HCT116 (cell line): ENCODE measurements at regions not wholly inside any gene's neighbourhood (a gene's known extent, or its start where the extent isn't known, plus 50 kb on each side); places are given as distances from the start of the nearest gene placed in this dataset.
"Not testable (repeated sequence)": the region's sequence is repeated elsewhere in the genome, so short reads cannot be mapped to it uniquely, and the experiment has no call there.

Experiments used
- ATAC-seq: fragments of 200-7000 bp; cut with Tn5 transposase; 2 replicates; pipeline ENCODE4 v1.9.1; 2020; ENCODE audit warnings: mild to moderate bottlenecking, moderate library complexity
- BruUV-seq: library from RNA; stranded (reverse); fragments of 400-500 nt; replicated peaks from 2 replicates; lab custom pipeline; 2021; lab: Mats Ljungman, UMichigan
- CTCF ChIA-PET: fragments of 300-600 bp; sonication (Branson Sonifier 250); formaldehyde crosslinking; loops from one replicate; lab custom pipeline; 2021; ENCODE audit warnings: antibody characterized with exemption; lab: Charles Lee
- POLR2A ChIA-PET: fragments of 300-600, 350-600 bp; sonication (Branson Sonifier 250); formaldehyde crosslinking; loops from one replicate; lab custom pipeline; 2021; ENCODE audit warnings: antibody characterized with exemption; lab: Charles Lee
- RAD21 ChIA-PET, 2 experiments: fragments of 300-600 bp; sonication (Branson Sonifier 250); formaldehyde crosslinking; loops; one replicate each; lab custom pipeline; 2023; ENCODE audit warnings: low total read pairs in 2 of 2; ENCODE audit not compliant: uncharacterized antibody in 2 of 2, unreplicated experiment in 2 of 2, low non-redundant PET in 1 of 2; lab: Charles Lee
- DNase-seq: peaks from one replicate; pipeline ENCODE4 v3.0.0-alpha.2; 2010; ENCODE audit warnings: low read depth, low spot score
- H2AFZ ChIP-seq: fragments of 200-600 bp; shearing (Covaris generic), sonication (generic); 2 replicates; pipeline ENCODE4 v1.6.1; 2017; ENCODE audit warnings: low read depth, mixed run types, mixed read lengths, antibody characterized with exemption, low read length; ENCODE audit not compliant: poor library complexity, severe bottlenecking
- H3K27ac ChIP-seq: 2 replicates; pipeline ENCODE4 v1.5.1; 2012; ENCODE audit warnings: low read depth, low read length
- H3K27me3 ChIP-seq: fragments of 200-600 bp; sonication (generic); 2 replicates; pipeline ENCODE4 v1.6.1; 2016; ENCODE audit warnings: mixed run types, low read length, mixed read lengths; ENCODE audit not compliant: insufficient read depth
- H3K36me3 ChIP-seq, 2 experiments: fragments of 200-500 bp in 1 of 2; fragments of 200-600 bp in 1 of 2; sonication (Bioruptor generic) in 1 of 2; sonication (generic) in 1 of 2; 2 replicates each; pipeline versions ENCODE4 v1.5.1 to v1.6.1; 2014 to 2016; ENCODE audit warnings: low read length in 2 of 2, inconsistent platforms in 1 of 2, mixed read lengths in 1 of 2, mixed run types in 1 of 2; ENCODE audit not compliant: insufficient read depth in 2 of 2, control insufficient read depth in 1 of 2
- H3K4me1 ChIP-seq, 2 experiments: fragments of 200-600 bp in 1 of 2; sonication (generic) in 1 of 2; 2 replicates each; pipeline versions ENCODE4 v1.5.1 to v1.6.1; 2012 to 2017; ENCODE audit warnings: low read length in 2 of 2, inconsistent platforms in 1 of 2, mild to moderate bottlenecking in 1 of 2, mixed read lengths in 1 of 2, mixed run types in 1 of 2, moderate library complexity in 1 of 2; ENCODE audit not compliant: insufficient read depth in 2 of 2, control insufficient read depth in 1 of 2
- H3K4me2 ChIP-seq: fragments of 200-600 bp; sonication (generic); 2 replicates; pipeline ENCODE4 v1.6.1; 2017; ENCODE audit warnings: mixed run types, low read length, mixed read lengths
- H3K4me3 ChIP-seq, 2 experiments: fragments of 200-600 bp in 1 of 2; sonication (generic) in 1 of 2; replicated peaks in 1 of 2; 2 replicates each; pipeline ENCODE4 v1.5.1; 2011 to 2016; ENCODE audit warnings: low read length in 2 of 2, control low read depth in 1 of 2, low read depth in 1 of 2, mild to moderate bottlenecking in 1 of 2, mixed read lengths in 1 of 2, mixed run types in 1 of 2
- H3K79me2 ChIP-seq: fragments of 200-600 bp; sonication (generic); 2 replicates; pipeline ENCODE4 v1.6.1; 2017; ENCODE audit warnings: mild to moderate bottlenecking, mixed run types, low read length, moderate library complexity, mixed read lengths; ENCODE audit not compliant: insufficient read depth
- H3K9ac ChIP-seq: fragments of 200-600 bp; sonication (generic); 2 replicates; pipeline ENCODE4 v1.6.1; 2016; ENCODE audit warnings: low read length, mixed read lengths
- H3K9me2 ChIP-seq: fragments of 200-600 bp; sonication (generic), shearing (Covaris generic); 2 replicates; pipeline ENCODE4 v1.6.1; 2017; ENCODE audit warnings: mixed run types, mild to moderate bottlenecking, moderate library complexity; ENCODE audit not compliant: insufficient read depth
- H3K9me3 ChIP-seq, 2 experiments: fragments of 200-500 bp in 1 of 2; fragments of 200-600 bp in 1 of 2; sonication (Bioruptor generic) in 1 of 2; sonication (generic) in 1 of 2; 2 replicates each; pipeline ENCODE4 v1.6.1; 2014 to 2017; ENCODE audit warnings: low read length in 2 of 2, mixed read lengths in 2 of 2, inconsistent platforms in 1 of 2, low read depth in 1 of 2, mild to moderate bottlenecking in 1 of 2, mixed run types in 1 of 2, moderate library complexity in 1 of 2; ENCODE audit not compliant: control insufficient read depth in 1 of 2, insufficient read depth in 1 of 2
- H4K20me1 ChIP-seq: fragments of 200-600 bp; sonication (generic), shearing (Covaris generic); 2 replicates; pipeline ENCODE4 v1.6.1; 2017; ENCODE audit warnings: mixed run types, mild to moderate bottlenecking, moderate library complexity; ENCODE audit not compliant: insufficient read depth
- ATF3 ChIP-seq: IDR thresholded peaks from 2 replicates; pipeline ENCODE4 v1.6.1; 2012
- CEBPB ChIP-seq: IDR thresholded peaks from 2 replicates; pipeline ENCODE4 v1.6.1; 2012; ENCODE audit warnings: low read depth
- EZH2 ChIP-seq: fragments of 200-600 bp; sonication (generic); IDR thresholded peaks from 2 replicates; pipeline ENCODE4 v1.6.1; 2017; ENCODE audit warnings: antibody characterized with exemption, mixed run types
- EZH2phosphoT487 ChIP-seq: fragments of 200-600 bp; IDR thresholded peaks from 2 replicates; pipeline ENCODE4 v1.6.1; 2018; ENCODE audit warnings: antibody characterized with exemption, borderline replicate concordance
- FOSL1 ChIP-seq: IDR thresholded peaks from 2 replicates; pipeline ENCODE4 v1.6.1; 2012; ENCODE audit warnings: low read depth
- POLR2AphosphoS5 ChIP-seq: IDR thresholded peaks from 2 replicates; pipeline ENCODE4 v1.6.1; 2011; ENCODE audit warnings: mild to moderate bottlenecking, low read depth, low read length, moderate library complexity
- SIN3A ChIP-seq: IDR thresholded peaks from 2 replicates; pipeline ENCODE4 v1.6.1; 2012; ENCODE audit warnings: low read depth
- TCF7L2 ChIP-seq: IDR thresholded peaks from 2 replicates; pipeline ENCODE4 v1.7.0; 2011; ENCODE audit warnings: borderline replicate concordance, inconsistent platforms; ENCODE audit not compliant: insufficient read depth, insufficient read length; ENCODE audit errors: extremely low read depth
- ZBTB33 ChIP-seq: IDR thresholded peaks from 2 replicates; pipeline ENCODE4 v1.6.1; 2011; ENCODE audit warnings: mild to moderate bottlenecking, low read length, moderate library complexity; ENCODE audit not compliant: insufficient replicate concordance; ENCODE audit errors: extremely low read depth
- ZNF274 ChIP-seq: fragments of 200-500 bp; sonication (Bioruptor generic); IDR thresholded peaks from 2 replicates; pipeline ENCODE4 v1.6.1; 2014; ENCODE audit warnings: mild to moderate bottlenecking, low read depth, low read length, inconsistent platforms
- intact Hi-C: fragments of 100-400 bp; cut with micrococcal nuclease; formaldehyde crosslinking; loops from 2 replicates; pipeline ENCODE4 v1.10.0; 2022

GRCh38 chr5:14020944-14021343 lies 76.5 kb upstream of the DNAH5 start:
- H3K27ac ChIP-seq, DNase-seq, intact Hi-C loops, H3K4me2 ChIP-seq, H3K9me3 ChIP-seq, H3K4me3 ChIP-seq, H4K20me1 ChIP-seq, H3K27me3 ChIP-seq, CTCF ChIA-PET, POLR2A ChIA-PET, H3K9ac ChIP-seq, H3K9me2 ChIP-seq, BruUV-seq, H2AFZ ChIP-seq, H3K79me2 ChIP-seq, H3K36me3 ChIP-seq, ATAC-seq, H3K4me1 ChIP-seq, RAD21 ChIA-PET: not testable (repeated sequence)

DNA sequence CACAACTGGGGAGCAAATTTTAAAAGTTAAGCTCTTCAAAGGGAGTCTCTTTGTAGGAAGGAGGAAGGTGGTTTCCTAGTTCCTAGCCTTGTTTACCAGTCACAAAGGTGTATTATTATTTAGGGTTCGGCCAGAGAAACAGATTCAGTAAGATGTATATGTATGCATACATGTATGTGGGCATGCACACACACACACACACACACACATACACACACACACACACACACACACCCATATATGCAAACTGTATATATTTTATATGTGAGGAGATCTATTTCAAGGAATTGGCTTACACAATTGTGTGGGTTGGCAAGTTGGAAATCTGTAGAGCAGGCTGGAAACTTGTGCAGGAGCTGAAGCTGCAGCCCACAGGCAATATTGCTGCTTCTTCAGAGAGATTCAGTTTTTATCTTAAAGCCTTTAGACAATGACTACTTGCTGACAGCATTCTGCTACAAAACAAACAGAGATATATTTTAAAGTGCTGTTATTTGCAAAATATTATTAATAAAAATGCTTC lies 75.3 kb upstream of the DNAH5 start:
- no peak for TF ChIP-seq EZH2
- no peak for TF ChIP-seq POLR2AphosphoS5
- no peak for TF ChIP-seq TCF7L2
- no peak for TF ChIP-seq FOSL1
- no peak for TF ChIP-seq ATF3
- no peak for TF ChIP-seq SIN3A
- TF ChIP-seq ZNF274: no peak
- TF ChIP-seq ZBTB33: no peak
- no peak for TF ChIP-seq CEBPB
- TF ChIP-seq EZH2phosphoT487: no peak
- BruUV-seq: no TSS peak
- no peak overlapping the region for H3K4me3 ChIP-seq
- ChIA-PET POLR2A (no interaction called here), CTCF (no interaction called here), RAD21 (no interaction called here)
- intact Hi-C loops: no loop called here
- H3K9ac ChIP-seq: no peak overlapping the region
- no peaks in the 10 kb centered on the region for H3K4me1 ChIP-seq
- H3K27me3 ChIP-seq: no peaks in the 10 kb centered on the region
- ATAC-seq (no peak), DNase-seq (no peak)
- H3K4me2 ChIP-seq: no peak overlapping the region
- no peaks in the 10 kb centered on the region for H3K79me2 ChIP-seq
- H3K36me3 ChIP-seq: no peaks in the 10 kb centered on the region
- no peak overlapping the region for H3K27ac ChIP-seq
- H4K20me1 ChIP-seq: no peaks in the 10 kb centered on the region
- H2AFZ ChIP-seq: no peak overlapping the region
- H3K9me2 ChIP-seq: no peaks in the 10 kb centered on the region
- H3K9me3 ChIP-seq: no peaks in the 10 kb centered on the region
